ENCODE measurements at regions not wholly inside any gene's neighbourhood (a gene's known extent, or its start where the extent isn't known, plus 50 kb on each side); places are given as distances from the start of the nearest gene placed in this dataset.

DNA sequence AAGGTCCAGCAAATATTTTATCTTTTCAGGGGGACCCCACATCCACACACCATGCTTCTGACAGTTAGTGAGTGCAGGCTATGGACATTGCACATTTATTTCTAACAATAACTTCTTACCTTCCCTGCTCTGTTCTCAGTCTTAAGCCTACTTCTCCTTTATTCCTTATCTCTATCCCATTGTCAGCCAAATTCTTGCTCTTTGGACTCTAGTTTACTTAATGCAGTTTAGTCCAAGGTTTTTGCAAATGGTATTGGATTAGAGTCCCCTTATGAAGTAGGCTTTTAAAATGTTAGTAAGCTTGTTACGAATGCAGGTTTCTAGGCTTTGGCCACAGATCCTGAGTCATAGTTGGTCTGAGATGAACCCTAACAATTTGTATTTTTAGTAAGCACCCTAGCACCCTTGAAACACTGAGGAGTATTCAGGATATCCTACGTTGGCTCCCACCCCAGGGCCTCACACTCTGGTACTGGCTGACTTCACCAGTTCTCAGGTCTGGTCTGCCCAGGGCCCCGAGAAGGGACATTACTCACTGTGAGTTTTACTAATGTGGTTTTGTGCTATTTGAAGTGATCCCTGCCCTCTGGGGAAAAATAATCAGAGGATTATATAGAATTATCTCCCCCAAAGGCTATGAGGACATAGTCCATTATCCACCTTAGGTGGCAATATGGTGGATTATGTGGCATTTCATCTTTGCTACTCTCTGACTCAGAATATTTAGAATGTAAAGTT is 239.5 kb downstream of the TGFB2 start:
- H3K27ac Mint-ChIP-seq: no peak overlapping the region

GRCh38 chr1:218585511-218586184 is 240.5 kb downstream of the TGFB2 start:
- Mint-ChIP-seq H3K9me3 (ENCODE audit: low read depth) (no peaks in the 10 kb centered on the region), H3K36me3 (no peaks in the 10 kb centered on the region), H3K4me3 (no peak overlapping the region), H3K4me1 (ENCODE audit: low read depth) (no peaks in the 10 kb centered on the region), H3K27me3 (peaks cover 7% of the 10 kb centered on the region), H3K27ac (no peak overlapping the region)

More for the DNA sequence above, 239.5 kb downstream of the TGFB2 start:
- Mint-ChIP-seq H3K4me3 (no peak overlapping the region), H3K27me3 (peaks cover 8% of the 10 kb centered on the region), H3K4me1 (ENCODE audit: low read depth) (no peaks in the 10 kb centered on the region), H3K9me3 (ENCODE audit: low read depth) (no peaks in the 10 kb centered on the region), H3K36me3 (no peaks in the 10 kb centered on the region)

DNA sequence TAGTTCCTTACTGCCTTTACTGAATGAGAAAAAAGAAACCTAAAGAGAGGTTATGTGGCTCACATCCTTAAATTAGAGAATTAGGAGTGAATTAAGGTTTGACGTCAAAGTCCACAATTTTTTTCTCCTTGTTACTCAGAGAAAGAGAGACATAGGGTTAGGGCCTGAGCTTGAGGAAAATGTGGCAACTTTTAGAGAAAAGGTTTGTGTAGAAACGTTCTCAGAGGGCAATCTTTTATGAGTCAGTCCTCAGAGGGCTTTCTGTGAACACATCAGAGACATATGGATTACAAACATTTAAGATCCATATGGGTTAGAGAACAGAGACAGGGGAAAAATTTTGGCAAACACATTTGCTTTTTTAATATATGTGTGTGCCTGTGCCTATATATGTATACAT is 242.8 kb downstream of the TGFB2 start:
- H3K27ac Mint-ChIP-seq: no peak overlapping the region
- H3K4me3 Mint-ChIP-seq: no peak overlapping the region
- peaks cover 10% of the 10 kb centered on the region for H3K27me3 Mint-ChIP-seq
- H3K36me3 Mint-ChIP-seq: no peaks in the 10 kb centered on the region
- no peaks in the 10 kb centered on the region for H3K9me3 Mint-ChIP-seq (ENCODE audit: low read depth)
- no peaks in the 10 kb centered on the region for H3K4me1 Mint-ChIP-seq (ENCODE audit: low read depth)

- Mint-ChIP-seq H3K9me3 (ENCODE audit: low read depth) (no peaks in the 10 kb centered on the region), H3K27ac (no peak overlapping the region), H3K4me3 (no peak overlapping the region), H3K4me1 (ENCODE audit: low read depth) (no peaks in the 10 kb centered on the region), H3K36me3 (no peaks in the 10 kb centered on the region), H3K27me3 (peaks cover 10% of the 10 kb centered on the region)
These were observed 243.5 kb downstream of the TGFB2 start for GRCh38 chr1:218588540-218589172.

DNA sequence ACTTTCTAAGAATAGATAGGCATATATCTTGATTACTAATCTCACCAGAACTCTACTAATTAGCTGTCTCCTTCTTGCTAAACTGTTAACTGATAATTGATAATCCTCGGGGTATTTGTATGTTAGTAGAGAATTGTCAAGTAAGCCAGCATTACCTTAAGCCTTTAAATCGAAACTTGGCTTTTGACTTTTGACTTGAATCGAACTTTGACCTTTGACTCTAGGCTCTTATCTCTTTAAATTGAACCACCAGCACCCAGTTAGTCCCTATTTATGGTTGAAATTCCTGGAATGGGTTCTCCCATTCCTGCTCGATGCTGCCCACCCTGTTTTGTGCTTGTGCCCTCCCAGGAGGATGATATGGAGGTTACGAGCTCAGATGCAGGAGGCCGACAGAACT is 244.4 kb downstream of the TGFB2 start:
- no peak overlapping the region for H3K4me3 Mint-ChIP-seq
- H3K9me3 Mint-ChIP-seq (ENCODE audit: low read depth): no peaks in the 10 kb centered on the region
- H3K27ac Mint-ChIP-seq: no peak overlapping the region
- H3K4me1 Mint-ChIP-seq (ENCODE audit: low read depth): no peaks in the 10 kb centered on the region
- H3K27me3 Mint-ChIP-seq: peaks cover 6% of the 10 kb centered on the region
- H3K36me3 Mint-ChIP-seq: no peaks in the 10 kb centered on the region

- no peaks in the 10 kb centered on the region for H3K9me3 Mint-ChIP-seq (ENCODE audit: low read depth)
- H3K4me3 Mint-ChIP-seq: no peak overlapping the region
- no peak overlapping the region for H3K27ac Mint-ChIP-seq
- H3K4me1 Mint-ChIP-seq (ENCODE audit: low read depth): no peaks in the 10 kb centered on the region
- H3K36me3 Mint-ChIP-seq: no peaks in the 10 kb centered on the region
- peaks cover 3% of the 10 kb centered on the region for H3K27me3 Mint-ChIP-seq
These were observed 246.8 kb downstream of the TGFB2 start for GRCh38 chr1:218591966-218592365.

- peaks cover 3% of the 10 kb centered on the region for H3K27me3 Mint-ChIP-seq
- no peaks in the 10 kb centered on the region for H3K36me3 Mint-ChIP-seq
- H3K4me1 Mint-ChIP-seq (ENCODE audit: low read depth): no peaks in the 10 kb centered on the region
These were observed 247.6 kb downstream of the TGFB2 start for GRCh38 chr1:218592688-218593087.

DNA sequence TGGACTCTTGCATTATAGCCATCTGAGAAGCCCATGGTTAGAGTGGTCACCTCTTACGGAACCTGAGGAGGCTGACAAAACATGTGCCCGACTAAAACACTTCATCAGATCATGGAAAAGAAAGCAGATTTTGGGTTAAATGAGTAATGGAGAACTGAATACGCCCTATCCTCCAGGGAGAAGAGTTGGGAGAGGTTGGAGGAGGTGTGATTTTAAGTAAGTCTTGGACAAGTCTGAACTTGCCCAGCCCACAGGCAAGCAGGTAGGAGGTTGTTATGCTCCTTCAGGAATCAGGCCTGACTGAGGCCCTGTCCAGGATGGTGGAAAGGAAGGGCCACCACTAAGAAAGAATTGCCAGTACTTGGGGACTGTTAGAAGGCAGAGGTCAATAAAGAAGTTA is 255.8 kb downstream of the TGFB2 start:
- Mint-ChIP-seq H3K27ac (no peak overlapping the region), H3K4me3 (no peak overlapping the region), H3K4me1 (ENCODE audit: low read depth) (no peaks in the 10 kb centered on the region), H3K9me3 (ENCODE audit: low read depth) (no peaks in the 10 kb centered on the region), H3K27me3 (peaks cover 3% of the 10 kb centered on the region), H3K36me3 (no peaks in the 10 kb centered on the region)

More at GRCh38 chr1:218592688-218593087, 247.6 kb downstream of the TGFB2 start:
- Mint-ChIP-seq H3K27ac (no peak overlapping the region), H3K9me3 (ENCODE audit: low read depth) (no peaks in the 10 kb centered on the region), H3K4me3 (no peak overlapping the region)

- H3K27ac Mint-ChIP-seq: no peak overlapping the region
- H3K9me3 Mint-ChIP-seq (ENCODE audit: low read depth): peaks cover 8% of the 10 kb centered on the region
These were observed 259.1 kb downstream of the TGFB2 start for GRCh38 chr1:218604217-218604616.

DNA sequence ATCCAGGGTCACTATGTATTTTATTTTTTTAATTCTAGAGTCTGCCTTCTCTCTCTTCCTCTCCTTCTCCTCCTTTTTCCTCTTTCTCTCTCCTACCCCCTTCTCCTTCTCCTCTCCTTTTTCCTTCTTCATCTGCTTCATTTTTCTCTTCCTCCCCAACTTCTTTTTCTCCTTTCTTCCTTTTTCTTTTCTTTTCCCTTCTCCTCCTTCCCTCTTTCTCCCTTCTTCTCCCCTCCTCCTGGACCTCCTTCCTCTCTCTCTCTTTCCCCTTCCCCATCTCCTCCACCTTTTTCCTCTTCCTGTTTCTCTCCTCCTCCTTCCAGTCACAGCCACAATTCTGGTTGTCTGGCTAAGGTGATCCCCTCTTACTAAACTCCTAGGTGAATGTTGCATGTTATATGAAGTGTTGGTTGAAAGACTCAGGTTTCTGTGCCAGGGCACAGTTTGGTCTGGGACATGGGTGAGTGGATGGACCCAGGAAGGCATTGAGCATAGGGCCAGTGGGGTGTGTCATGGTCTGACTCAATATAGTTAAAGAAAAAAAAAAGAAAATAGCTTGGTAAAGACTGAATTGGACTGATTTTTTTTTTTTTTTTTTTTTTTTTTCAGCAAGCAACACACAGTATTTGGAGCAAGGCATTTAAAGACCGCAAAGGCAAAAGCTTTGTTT is 266.9 kb downstream of the TGFB2 start:
- Mint-ChIP-seq H3K9me3 (ENCODE audit: low read depth) (peaks cover 20% of the 10 kb centered on the region), H3K27me3 (peaks cover 2% of the 10 kb centered on the region), H3K4me3 (no peak overlapping the region), H3K27ac (no peak overlapping the region), H3K36me3 (no peaks in the 10 kb centered on the region), H3K4me1 (ENCODE audit: low read depth) (no peaks in the 10 kb centered on the region)

More at GRCh38 chr1:218604217-218604616, 259.1 kb downstream of the TGFB2 start:
- no peaks in the 10 kb centered on the region for H3K4me1 Mint-ChIP-seq (ENCODE audit: low read depth)
- no peaks in the 10 kb centered on the region for H3K27me3 Mint-ChIP-seq
- H3K4me3 Mint-ChIP-seq: no peak overlapping the region
- H3K36me3 Mint-ChIP-seq: no peaks in the 10 kb centered on the region

DNA sequence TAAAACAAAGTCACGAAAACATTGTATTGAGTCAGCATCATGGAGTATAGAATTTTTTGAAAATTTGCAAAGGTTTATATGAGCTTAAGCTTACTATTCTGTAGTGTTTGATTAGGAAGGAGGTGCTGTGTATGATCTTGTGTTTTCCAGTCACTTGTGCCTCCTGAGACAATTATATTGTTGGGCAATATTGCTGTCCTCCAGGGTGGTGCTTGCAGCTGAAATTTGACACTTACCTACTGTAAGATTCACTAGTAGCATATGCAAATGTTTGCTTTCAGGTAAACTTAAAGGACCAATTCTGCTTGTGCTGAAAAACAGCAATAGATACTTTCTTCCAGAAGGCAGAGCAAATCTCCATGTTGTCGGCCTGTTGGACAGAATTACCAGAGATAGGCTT is 268.0 kb downstream of the TGFB2 start:
- Mint-ChIP-seq H3K27ac (no peak overlapping the region), H3K4me3 (no peak overlapping the region), H3K4me1 (ENCODE audit: low read depth) (no peaks in the 10 kb centered on the region), H3K27me3 (peaks cover 2% of the 10 kb centered on the region), H3K9me3 (ENCODE audit: low read depth) (peaks cover 18% of the 10 kb centered on the region), H3K36me3 (no peaks in the 10 kb centered on the region)

GRCh38 chr1:218614031-218614430 is 268.9 kb downstream of the TGFB2 start:
- peaks cover 2% of the 10 kb centered on the region for H3K27me3 Mint-ChIP-seq
- H3K4me1 Mint-ChIP-seq (ENCODE audit: low read depth): no peaks in the 10 kb centered on the region
- no peak overlapping the region for H3K4me3 Mint-ChIP-seq
- H3K9me3 Mint-ChIP-seq (ENCODE audit: low read depth): peaks cover 12% of the 10 kb centered on the region
- H3K27ac Mint-ChIP-seq: no peak overlapping the region
- no peaks in the 10 kb centered on the region for H3K36me3 Mint-ChIP-seq

DNA sequence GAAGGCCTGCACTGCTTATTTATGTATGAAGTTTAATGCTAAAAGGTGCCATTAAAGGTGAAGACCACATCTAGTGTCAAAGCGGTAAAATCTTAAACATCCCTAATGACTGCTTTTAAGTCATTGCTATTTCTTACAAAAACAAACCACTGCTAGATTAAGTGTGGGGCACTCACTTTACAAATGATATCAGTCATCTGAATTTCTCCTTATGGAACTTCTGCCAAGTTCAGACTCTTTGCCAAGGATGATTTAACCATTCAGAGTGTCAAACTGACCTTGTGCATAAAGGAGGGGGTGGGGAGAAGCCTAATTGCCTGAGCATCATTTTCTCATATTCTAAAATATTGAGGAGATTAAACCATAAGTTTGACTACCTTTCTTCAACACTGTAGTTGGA is 271.5 kb downstream of the TGFB2 start:
- Mint-ChIP-seq H3K36me3 (no peaks in the 10 kb centered on the region), H3K9me3 (ENCODE audit: low read depth) (peaks cover 7% of the 10 kb centered on the region), H3K27ac (no peak overlapping the region), H3K4me1 (ENCODE audit: low read depth) (no peaks in the 10 kb centered on the region), H3K4me3 (no peak overlapping the region), H3K27me3 (peaks cover 2% of the 10 kb centered on the region)

- Mint-ChIP-seq H3K4me1 (ENCODE audit: low read depth) (no peaks in the 10 kb centered on the region), H3K27ac (no peak overlapping the region), H3K36me3 (no peaks in the 10 kb centered on the region), H3K9me3 (ENCODE audit: low read depth) (peaks cover 7% of the 10 kb centered on the region), H3K27me3 (no peaks in the 10 kb centered on the region), H3K4me3 (no peak overlapping the region)
These were observed 272.9 kb downstream of the TGFB2 start for GRCh38 chr1:218617986-218618385.

- Mint-ChIP-seq H3K4me1 (ENCODE audit: low read depth) (no peaks in the 10 kb centered on the region), H3K9me3 (ENCODE audit: low read depth) (peaks cover 3% of the 10 kb centered on the region), H3K36me3 (no peaks in the 10 kb centered on the region), H3K27me3 (peaks cover 2% of the 10 kb centered on the region), H3K4me3 (no peak overlapping the region), H3K27ac (no peak overlapping the region)
These were observed 275.8 kb downstream of the TGFB2 start for GRCh38 chr1:218620956-218621355.
